CD4-positive, alpha-beta memory T cell (primary cell): ENCODE measurements at regions not wholly inside any gene's neighbourhood (a gene's known extent, or its start where the extent isn't known, plus 50 kb on each side); places are given as distances from the start of the nearest gene placed in this dataset.

Experiments used
- CTCF ChIA-PET: fragments of 350-600 bp; sonication (Branson Sonifier 250); formaldehyde crosslinking; loops from one replicate; lab custom pipeline; 2021; ENCODE audit warnings: inconsistent platforms; ENCODE audit not compliant: partially characterized antibody; lab: Charles Lee
- POLR2A ChIA-PET: fragments of 350-600 bp; sonication (Branson Sonifier 250); formaldehyde crosslinking; loops from one replicate; lab custom pipeline; 2021; ENCODE audit not compliant: partially characterized antibody; lab: Charles Lee
- DNase-seq, 5 donors: peaks; one replicate each; pipeline versions ENCODE4 v3.0.0 to v3.0.0-alpha.2; 2020 to 2022; ENCODE audit warnings: mixed read lengths in 1 of 5
- H3K27ac ChIP-seq: one replicate; pipeline ENCODE4 v1.7.0; 2013; ENCODE audit warnings: low read depth, low read length
- H3K27me3 ChIP-seq: 2 replicates; pipeline ENCODE4 v1.7.0; 2013; ENCODE audit warnings: mild to moderate bottlenecking, low read length, moderate library complexity; ENCODE audit not compliant: insufficient read depth
- H3K36me3 ChIP-seq: 2 replicates; pipeline ENCODE4 v1.7.0; 2013; ENCODE audit warnings: mild to moderate bottlenecking, low read length, moderate library complexity; ENCODE audit not compliant: insufficient read depth
- H3K4me1 ChIP-seq: 2 replicates; pipeline ENCODE4 v1.7.0; 2013; ENCODE audit warnings: mild to moderate bottlenecking, low read length, moderate library complexity; ENCODE audit not compliant: insufficient read depth
- H3K4me3 ChIP-seq, 2 donors: one replicate each; pipeline ENCODE4 v1.7.0; 2013; ENCODE audit warnings: low read length in 2 of 2, mild to moderate bottlenecking in 1 of 2
- H3K9me3 ChIP-seq, 2 donors: one replicate each; pipeline ENCODE4 v1.7.0; 2013; ENCODE audit warnings: low read length in 2 of 2, control low read depth in 1 of 2; ENCODE audit not compliant: control insufficient read depth in 1 of 2
- H3K27ac Mint-ChIP-seq, 7 donors: one replicate each; pipeline ENCODE4 v1.8.0; 2020 to 2021; ENCODE audit warnings: mixed read lengths in 7 of 7, mild to moderate bottlenecking in 6 of 7, inconsistent platforms in 3 of 7, moderate library complexity in 3 of 7
- H3K27me3 Mint-ChIP-seq, 2 donors: one replicate each; pipeline ENCODE4 v1.8.0; 2020 to 2021; ENCODE audit warnings: mixed read lengths in 2 of 2
- H3K36me3 Mint-ChIP-seq, 2 donors: one replicate each; pipeline ENCODE4 v1.8.0; 2020 to 2021; ENCODE audit warnings: mixed read lengths in 2 of 2, inconsistent platforms in 1 of 2, mild to moderate bottlenecking in 1 of 2
- H3K4me1 Mint-ChIP-seq, 4 donors: one replicate each; pipeline ENCODE4 v1.8.0; 2020 to 2021; ENCODE audit warnings: mixed read lengths in 4 of 4, mild to moderate bottlenecking in 1 of 4
- H3K4me3 Mint-ChIP-seq, 8 donors: one replicate each; pipeline ENCODE4 v1.8.0; 2020 to 2021; ENCODE audit warnings: mixed read lengths in 8 of 8, mild to moderate bottlenecking in 7 of 8, moderate library complexity in 6 of 8, inconsistent platforms in 3 of 8
- H3K9me3 Mint-ChIP-seq, 8 donors: one replicate each; pipeline ENCODE4 v1.8.0; 2020 to 2021; ENCODE audit warnings: mixed read lengths in 8 of 8, mild to moderate bottlenecking in 5 of 8, inconsistent platforms in 3 of 8, moderate library complexity in 1 of 8
- intact Hi-C: fragments of 100-400 bp; cut with micrococcal nuclease; formaldehyde crosslinking; loops from one replicate; pipeline ENCODE4 v1.15.1; 2023

- no peak overlapping the region for H3K27ac ChIP-seq
- no peaks in the 10 kb centered on the region for H3K36me3 Mint-ChIP-seq
- H3K4me3 ChIP-seq, result no peak overlapping the region
- no peaks in the 10 kb centered on the region for H3K4me1 ChIP-seq
- H3K36me3 ChIP-seq, result no peaks in the 10 kb centered on the region
- H3K4me3 Mint-ChIP-seq, result no peak overlapping the region
- H3K4me1 Mint-ChIP-seq, result no peaks in the 10 kb centered on the region
- peaks cover 0 to 8% (median 0%) of the 10 kb centered on the region in 8 donors for H3K9me3 Mint-ChIP-seq
- H3K27ac Mint-ChIP-seq, result peak overlapping the region in 1 of 7 donors; percentile 73
- intact Hi-C loops, result no loop called here
- peaks cover 0 to 2% of the 10 kb centered on the region in 2 donors for H3K27me3 Mint-ChIP-seq
- POLR2A ChIA-PET, result no interaction called here
- H3K27me3 ChIP-seq, result no peaks in the 10 kb centered on the region
- no peak for DNase-seq
- no peaks in the 10 kb centered on the region for H3K9me3 ChIP-seq
- CTCF ChIA-PET, result no interaction called here
These were observed 248.9 kb downstream of the GLI2 start for GRCh38 chr2:120984452-120985173.

- H3K27ac Mint-ChIP-seq, result no peak overlapping the region
- ChIA-PET CTCF (no interaction called here), POLR2A (no interaction called here)
- Histone ChIP-seq H3K4me3 (no peak overlapping the region), H3K27me3 (no peaks in the 10 kb centered on the region), H3K36me3 (no peaks in the 10 kb centered on the region), H3K27ac (no peak overlapping the region), H3K9me3 (no peaks in the 10 kb centered on the region), H3K4me1 (no peaks in the 10 kb centered on the region)
- no peaks in the 10 kb centered on the region for H3K36me3 Mint-ChIP-seq
- H3K9me3 Mint-ChIP-seq, result peaks cover 0 to 8% (median 0%) of the 10 kb centered on the region in 8 donors
- no peaks in the 10 kb centered on the region for H3K4me1 Mint-ChIP-seq
- H3K27me3 Mint-ChIP-seq, result peaks cover 0 to 2% of the 10 kb centered on the region in 2 donors
- no peak overlapping the region for H3K4me3 Mint-ChIP-seq
- intact Hi-C loops, result no loop called here
- no peak for DNase-seq
These were observed 249.7 kb downstream of the GLI2 start for GRCh38 chr2:120985174-120985996.

- Histone ChIP-seq H3K4me3 (no peak overlapping the region), H3K27me3 (no peaks in the 10 kb centered on the region), H3K27ac (no peak overlapping the region), H3K4me1 (no peaks in the 10 kb centered on the region), H3K9me3 (no peaks in the 10 kb centered on the region), H3K36me3 (no peaks in the 10 kb centered on the region)
- Mint-ChIP-seq H3K4me3 (no peak overlapping the region), H3K27me3 (peaks cover under 1 to 2% of the 10 kb centered on the region in 2 donors), H3K36me3 (no peaks in the 10 kb centered on the region), H3K4me1 (no peaks in the 10 kb centered on the region), H3K9me3 (peaks cover 0 to 8% (median 0%) of the 10 kb centered on the region in 8 donors), H3K27ac (no peak overlapping the region)
- CTCF ChIA-PET, result no interaction called here
- POLR2A ChIA-PET, result no interaction called here
- no peak for DNase-seq
- intact Hi-C loops, result no loop called here
These were observed 250.5 kb downstream of the GLI2 start for GRCh38 chr2:120985997-120986651.

- Histone ChIP-seq H3K4me1 (no peaks in the 10 kb centered on the region), H3K27ac (no peak overlapping the region), H3K9me3 (no peaks in the 10 kb centered on the region), H3K4me3 (no peak overlapping the region), H3K27me3 (no peaks in the 10 kb centered on the region), H3K36me3 (no peaks in the 10 kb centered on the region)
- ChIA-PET CTCF (no interaction called here), POLR2A (no interaction called here)
- H3K36me3 Mint-ChIP-seq, result no peaks in the 10 kb centered on the region
- DNase-seq, result no peak
- no peak overlapping the region for H3K27ac Mint-ChIP-seq
- intact Hi-C loops, result no loop called here
- peaks cover 0 to 6% (median 0%) of the 10 kb centered on the region in 8 donors for H3K9me3 Mint-ChIP-seq
- no peaks in the 10 kb centered on the region for H3K4me1 Mint-ChIP-seq
- H3K4me3 Mint-ChIP-seq, result no peak overlapping the region
- H3K27me3 Mint-ChIP-seq, result peaks cover 0 to 2% of the 10 kb centered on the region in 2 donors
These were observed 251.4 kb downstream of the GLI2 start for GRCh38 chr2:120986898-120987650.

- intact Hi-C loops, result no loop called here
These were observed 252.5 kb downstream of the GLI2 start for GRCh38 chr2:120988051-120988699.

GRCh38 chr2:120988700-120989511 lies 253.2 kb downstream of the GLI2 start:
- Histone ChIP-seq H3K4me1 (no peaks in the 10 kb centered on the region), H3K36me3 (no peaks in the 10 kb centered on the region), H3K4me3 (no peak overlapping the region), H3K27me3 (no peaks in the 10 kb centered on the region), H3K27ac (no peak overlapping the region), H3K9me3 (no peaks in the 10 kb centered on the region)
- Mint-ChIP-seq H3K4me3 (no peak overlapping the region), H3K9me3 (peaks cover 0 to 6% (median 0%) of the 10 kb centered on the region in 8 donors), H3K36me3 (no peaks in the 10 kb centered on the region), H3K27me3 (peaks cover 0 to 6% of the 10 kb centered on the region in 2 donors), H3K27ac (no peak overlapping the region), H3K4me1 (no peaks in the 10 kb centered on the region)
- ChIA-PET POLR2A (no interaction called here), CTCF (no interaction called here)
- intact Hi-C loops, result no loop called here
- DNase-seq, result no peak

More at GRCh38 chr2:120988051-120988699, 252.5 kb downstream of the GLI2 start:
- H3K27ac ChIP-seq, result no peak overlapping the region
- Mint-ChIP-seq H3K9me3 (peaks cover 0 to 6% (median 0%) of the 10 kb centered on the region in 8 donors), H3K36me3 (no peaks in the 10 kb centered on the region), H3K27ac (no peak overlapping the region), H3K27me3 (peaks cover 0 to 2% of the 10 kb centered on the region in 2 donors), H3K4me1 (no peaks in the 10 kb centered on the region), H3K4me3 (no peak overlapping the region)
- no peaks in the 10 kb centered on the region for H3K9me3 ChIP-seq
- ChIA-PET POLR2A (no interaction called here), CTCF (no interaction called here)
- H3K4me3 ChIP-seq, result no peak overlapping the region
- no peaks in the 10 kb centered on the region for H3K36me3 ChIP-seq
- H3K4me1 ChIP-seq, result no peaks in the 10 kb centered on the region
- H3K27me3 ChIP-seq, result no peaks in the 10 kb centered on the region
- no peak for DNase-seq
